GM19395 (cell line): ENCODE measurements at regions not wholly inside any gene's neighbourhood (a gene's known extent, or its start where the extent isn't known, plus 50 kb on each side); places are given as distances from the start of the nearest gene placed in this dataset.
A peak's percentile ranks its signal among the peaks of the same experiment; 100 is the strongest.
"Not testable (repeated sequence)": the region's sequence is repeated elsewhere in the genome, so short reads cannot be mapped to it uniquely, and the experiment has no call there.

Source experiments
- ATAC-seq: cut with Tn5 transposase; IDR thresholded peaks from one replicate; pipeline ENCODE4 v1.9.1; 2021; ENCODE audit warnings: mild to moderate bottlenecking, moderate library complexity; ENCODE audit not compliant: unreplicated experiment

DNA sequence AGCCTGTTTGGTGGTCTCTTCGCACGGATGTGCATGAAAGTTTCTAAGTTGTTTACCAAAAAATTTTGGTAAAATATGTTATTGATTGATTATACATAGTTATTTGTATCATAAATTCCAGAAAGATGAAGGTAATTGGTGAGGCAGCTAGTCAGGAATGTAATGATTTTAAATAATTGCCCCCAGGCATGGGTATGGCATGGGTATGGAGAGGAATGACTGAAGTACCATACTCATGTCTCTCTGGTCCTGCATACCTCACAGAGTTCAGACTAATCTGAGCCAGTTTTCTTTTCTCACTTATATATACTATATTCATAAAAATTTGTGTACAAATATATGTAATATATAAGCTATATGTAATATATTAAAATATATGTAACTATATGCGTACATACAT, 329.0 kb upstream of the TECRL start:
- no peak for ATAC-seq

GRCh38 chr4:64737854-64738138, 328.5 kb upstream of the TECRL start:
- not testable (repeated sequence) for ATAC-seq

- ATAC-seq = no peak
Measured at GRCh38 chr4:64737026-64737853, 328.0 kb upstream of the TECRL start.

GRCh38 chr4:64729561-64729960, 320.3 kb upstream of the TECRL start:
- ATAC-seq = no peak

- no peak for ATAC-seq
Measured at GRCh38 chr4:64727960-64728359, 318.7 kb upstream of the TECRL start.

- not testable (repeated sequence) for ATAC-seq
Measured at GRCh38 chr4:64727391-64727790, 318.1 kb upstream of the TECRL start.

DNA sequence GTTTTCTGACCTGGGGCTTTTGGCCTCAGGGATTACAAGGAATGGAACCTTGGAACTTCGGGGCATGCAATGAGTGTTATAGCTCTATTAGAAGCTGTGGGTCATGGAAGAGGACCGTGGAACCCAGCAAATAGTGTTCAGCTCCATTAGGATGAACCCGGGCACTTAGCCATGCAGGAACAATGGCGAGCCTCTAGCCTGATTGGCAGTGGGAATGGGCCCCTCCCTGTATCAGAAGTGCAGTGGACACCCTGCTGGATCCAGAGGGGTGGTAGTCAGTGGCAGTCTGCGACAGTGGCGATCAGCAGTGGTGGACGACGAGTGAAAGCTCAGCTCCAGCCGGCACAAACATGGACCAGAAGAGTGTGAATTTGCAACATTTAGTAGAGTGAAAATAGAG, 315.4 kb upstream of the TECRL start:
- no peak for ATAC-seq

DNA sequence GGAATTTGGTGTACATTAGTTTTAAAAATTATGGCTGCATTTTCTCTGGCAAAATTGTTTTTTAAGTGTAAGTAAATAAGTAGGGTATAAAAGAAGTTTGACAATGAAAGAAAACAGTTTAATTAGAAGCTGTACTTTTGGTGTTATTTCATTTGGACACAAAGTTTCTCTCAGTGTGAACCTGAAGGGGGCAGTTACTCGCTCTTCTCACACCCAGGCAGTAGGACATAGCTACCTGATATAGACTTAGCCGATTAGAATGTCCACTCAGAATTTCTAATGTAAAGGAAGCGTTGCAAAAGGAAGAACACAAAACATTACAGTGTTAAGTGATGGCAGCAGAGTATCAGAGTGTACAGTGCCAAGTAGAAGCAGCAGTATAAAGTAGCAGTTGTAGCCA, 311.9 kb upstream of the TECRL start:
- no peak for ATAC-seq

GRCh38 chr4:64718091-64718490, 308.8 kb upstream of the TECRL start:
- no peak for ATAC-seq

GRCh38 chr4:64715741-64716140, 306.5 kb upstream of the TECRL start:
- no peak for ATAC-seq

DNA sequence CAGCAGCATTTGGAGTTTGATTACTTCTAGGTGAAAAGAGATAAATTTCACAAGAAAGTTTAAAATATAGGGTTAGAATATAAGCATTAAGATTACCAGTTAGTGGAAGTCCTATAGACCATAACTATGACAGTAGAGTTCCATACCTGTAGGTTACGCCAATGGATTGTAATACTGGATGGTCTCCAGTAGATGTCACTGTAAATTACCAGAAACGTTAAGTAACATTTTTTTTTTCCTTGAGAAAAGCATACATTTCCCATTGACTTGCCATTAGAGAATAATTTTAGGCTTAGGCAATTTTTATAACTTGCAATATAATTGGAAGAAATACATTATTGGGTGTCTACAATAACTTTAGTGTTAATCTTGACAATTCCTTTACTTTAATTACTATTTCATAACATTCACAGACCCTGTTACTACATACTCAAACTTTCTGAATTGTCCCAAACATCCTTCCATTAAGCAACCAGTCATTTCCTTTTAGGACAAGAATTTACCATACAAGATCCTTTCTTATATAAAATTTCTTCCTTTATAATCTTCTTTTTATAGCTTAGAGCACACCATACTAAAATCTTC, 304.1 kb upstream of the TECRL start:
- ATAC-seq = peak; percentile 79

DNA sequence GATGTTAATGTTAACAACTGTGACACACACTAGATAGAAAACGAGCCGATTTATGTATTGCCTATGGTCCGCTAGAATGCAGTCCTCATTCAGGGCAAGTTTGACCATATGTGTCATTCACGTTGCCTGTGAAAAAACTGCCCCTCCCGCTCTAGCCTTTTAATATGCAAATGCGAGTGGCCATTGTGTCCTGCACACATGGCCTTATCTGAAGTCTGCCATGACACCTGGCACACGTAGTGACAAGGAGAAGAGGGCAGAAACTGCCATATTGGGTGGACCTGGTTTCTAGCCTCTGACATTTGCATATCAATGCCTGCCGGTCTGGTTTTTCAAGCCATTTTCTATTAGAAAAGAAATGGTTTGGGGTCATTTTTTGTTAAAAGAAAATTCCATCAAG, 303.3 kb upstream of the TECRL start:
- no peak for ATAC-seq

DNA sequence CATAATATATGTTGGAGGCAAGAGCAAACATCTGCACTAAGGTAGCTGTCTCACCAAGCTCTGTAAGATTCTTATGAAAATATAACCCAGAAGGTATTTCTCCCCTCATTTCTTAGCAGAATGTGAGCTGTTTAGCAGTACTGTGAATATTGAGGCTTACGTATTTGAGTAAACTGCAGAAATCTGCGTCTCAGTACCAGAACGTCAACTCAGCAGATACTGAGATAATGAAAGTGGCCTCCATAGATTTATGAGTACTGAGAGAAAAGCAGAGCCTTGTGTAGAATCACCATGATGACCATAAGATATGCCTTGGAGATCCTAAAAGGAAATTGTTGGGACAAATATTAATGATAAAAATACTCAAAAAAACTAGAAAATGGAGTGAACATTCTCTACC, 296.7 kb upstream of the TECRL start:
- no peak for ATAC-seq

DNA sequence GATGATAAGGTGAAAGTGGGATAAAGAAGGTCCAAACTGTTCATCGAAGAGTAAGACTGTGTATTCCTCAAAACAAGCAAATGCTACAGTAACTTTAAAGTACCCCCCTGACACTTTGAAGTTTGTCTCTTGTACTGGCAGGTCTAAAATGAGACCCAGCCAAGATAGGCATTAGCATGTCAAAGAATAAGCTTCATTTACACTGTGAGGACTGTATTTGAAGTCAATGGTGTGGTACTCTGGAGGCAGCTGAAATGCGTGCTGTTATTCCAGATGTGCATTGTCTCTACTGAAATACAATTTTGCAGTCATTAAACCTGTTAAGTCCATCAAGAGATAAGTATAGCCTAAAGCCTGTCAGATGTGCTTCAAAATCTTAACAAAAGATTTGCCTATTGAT, 288.9 kb upstream of the TECRL start:
- no peak for ATAC-seq

DNA sequence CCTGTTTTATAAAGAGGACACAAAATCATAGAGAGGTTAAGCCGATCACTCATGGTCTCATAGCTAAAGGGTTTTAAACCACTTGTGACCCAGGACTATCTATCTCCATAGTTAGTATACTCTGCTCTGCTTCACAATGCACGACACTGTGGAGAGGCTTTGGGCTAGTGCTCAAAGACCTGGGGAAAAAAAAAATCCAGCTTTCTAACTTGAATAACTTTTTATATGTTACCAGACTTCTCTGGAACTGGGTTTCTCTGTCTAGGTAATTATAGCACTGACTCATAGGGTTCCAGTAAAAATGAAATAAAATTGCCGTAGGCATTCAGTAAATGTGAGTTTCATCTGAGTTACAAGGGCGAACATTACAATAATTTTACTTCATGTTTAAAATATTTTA, 273.7 kb upstream of the TECRL start:
- no peak for ATAC-seq

DNA sequence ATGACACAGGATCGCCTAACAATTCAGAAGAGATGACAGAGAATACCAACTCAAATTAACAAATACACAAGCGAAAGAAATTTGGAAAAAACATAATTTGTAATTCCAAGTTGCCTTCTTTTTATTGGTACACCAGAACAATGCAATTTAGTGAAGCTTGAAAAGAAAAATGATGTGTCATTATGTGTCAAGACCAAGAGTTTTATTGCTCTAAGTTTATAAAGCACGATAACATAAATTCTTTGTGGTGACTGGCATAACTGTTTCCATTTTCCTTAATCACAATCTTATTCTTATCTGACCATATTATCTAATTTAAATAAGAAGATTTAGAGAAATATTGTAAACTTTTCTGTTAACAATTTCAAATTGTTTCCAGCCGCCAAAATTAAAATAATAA, 273.2 kb upstream of the TECRL start:
- no peak for ATAC-seq

DNA sequence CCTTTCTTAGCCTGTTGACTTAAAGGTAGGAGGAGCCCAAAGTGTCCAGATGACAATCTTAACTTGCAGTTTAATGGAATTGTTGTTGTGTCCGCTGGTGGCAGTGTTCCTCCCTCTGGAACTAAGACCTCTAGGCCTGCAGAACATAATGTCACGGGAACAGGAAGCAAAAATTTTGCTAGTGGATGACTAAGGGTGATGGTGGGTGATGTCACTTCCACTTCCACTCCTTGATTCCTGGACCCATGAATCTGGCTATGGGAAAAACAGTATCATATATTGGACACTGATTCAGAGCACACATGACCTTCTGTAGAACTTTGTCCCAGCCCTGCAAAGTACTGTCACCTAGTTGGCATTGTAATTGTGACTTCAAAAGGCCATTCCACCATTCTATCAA, 263.9 kb upstream of the TECRL start:
- ATAC-seq = not testable (repeated sequence)

- ATAC-seq = no peak
Measured at GRCh38 chr4:64670647-64671046, 261.4 kb upstream of the TECRL start.

- ATAC-seq = no peak
Measured at GRCh38 chr4:64643841-64644240, 234.6 kb upstream of the TECRL start.

DNA sequence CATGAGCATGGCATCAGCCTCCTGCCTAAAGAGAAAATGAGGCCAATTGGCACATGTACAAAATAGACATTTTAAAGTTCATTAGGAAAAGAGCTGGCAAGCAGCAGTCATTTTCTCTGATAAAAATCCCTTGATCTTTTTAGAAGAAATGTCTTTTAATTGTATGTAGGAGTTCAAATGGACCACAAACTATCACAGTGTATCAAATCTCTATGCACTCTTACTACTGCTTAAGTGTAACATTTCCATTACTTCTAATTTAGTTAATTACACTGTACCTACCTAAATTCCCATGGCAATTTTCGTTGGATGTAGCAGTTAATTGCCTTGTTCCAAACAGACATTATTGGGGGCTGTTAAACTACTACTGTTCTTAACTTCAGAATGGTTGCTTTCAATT, 233.7 kb upstream of the TECRL start:
- ATAC-seq = no peak

- ATAC-seq = not testable (repeated sequence)
Measured at GRCh38 chr4:64640402-64640801, 231.2 kb upstream of the TECRL start.

DNA sequence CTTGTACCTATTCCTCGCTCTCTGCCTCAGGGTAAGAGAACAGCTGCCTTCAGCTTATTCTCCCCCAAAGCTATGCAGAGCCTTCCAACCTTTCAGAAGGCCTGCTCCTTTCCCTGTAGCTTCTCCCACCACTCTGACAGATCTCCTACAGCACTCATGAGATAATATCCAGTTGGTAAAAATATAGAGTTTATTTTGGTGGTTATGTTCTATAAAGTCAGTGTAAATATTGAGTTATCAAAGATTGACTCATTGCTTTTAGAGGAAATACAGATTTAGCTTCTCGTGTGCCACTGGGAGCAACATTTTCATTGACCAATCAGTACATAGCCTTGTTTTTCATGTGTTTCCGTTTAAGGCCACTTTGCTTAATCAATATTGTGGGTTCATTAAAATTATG, 216.2 kb upstream of the TECRL start:
- ATAC-seq = no peak

DNA sequence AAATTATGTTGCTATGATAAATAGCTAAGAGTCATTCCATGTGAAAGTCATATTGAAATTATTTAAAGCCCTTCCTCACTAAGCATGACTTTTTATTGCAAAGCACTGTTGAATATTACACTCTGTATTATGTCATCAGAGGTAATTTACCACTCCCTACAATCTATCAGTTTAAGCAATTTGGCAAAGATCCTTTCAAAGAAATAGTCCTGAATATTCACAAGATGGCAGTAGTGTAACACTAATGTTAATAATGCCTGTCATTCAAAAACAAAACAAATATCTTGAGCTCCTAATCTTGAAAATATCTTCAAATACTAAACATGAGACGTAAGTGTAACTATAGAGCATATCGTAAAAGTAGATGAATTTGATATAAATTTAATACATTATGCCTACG, 208.6 kb upstream of the TECRL start:
- no peak for ATAC-seq
